Brain pericyte (primary cell): ENCODE measurements at regions not wholly inside any gene's neighbourhood (a gene's known extent, or its start where the extent isn't known, plus 50 kb on each side); places are given as distances from the start of the nearest gene placed in this dataset.
"Not testable (repeated sequence)": the region's sequence is repeated elsewhere in the genome, so short reads cannot be mapped to it uniquely, and the experiment has no call there.

Experiments
- DNase-seq: peaks from one replicate; pipeline ENCODE4 v3.0.0-alpha.2; 2012; ENCODE audit warnings: low read depth, low spot score

DNA sequence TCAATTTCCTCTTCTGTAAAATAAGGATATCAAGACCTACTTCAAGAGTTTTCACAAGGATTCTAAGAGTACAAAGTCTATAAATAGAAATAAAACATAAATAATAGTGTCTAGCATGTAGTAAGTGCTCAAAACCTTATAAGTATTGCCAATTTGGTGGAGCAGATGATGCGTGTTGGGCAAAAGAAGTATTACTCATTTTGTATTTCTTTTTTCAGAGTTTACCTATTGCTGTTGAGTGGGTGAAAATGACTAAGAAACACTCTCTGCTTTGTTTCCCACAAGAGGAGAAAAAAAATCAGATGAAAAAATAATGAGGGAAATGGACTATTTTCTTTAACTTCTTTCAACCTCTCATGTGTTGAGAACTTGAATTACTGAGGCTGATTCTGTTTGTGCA is 103.3 kb upstream of the KCNK2 start:
- no peak for DNase-seq

DNA sequence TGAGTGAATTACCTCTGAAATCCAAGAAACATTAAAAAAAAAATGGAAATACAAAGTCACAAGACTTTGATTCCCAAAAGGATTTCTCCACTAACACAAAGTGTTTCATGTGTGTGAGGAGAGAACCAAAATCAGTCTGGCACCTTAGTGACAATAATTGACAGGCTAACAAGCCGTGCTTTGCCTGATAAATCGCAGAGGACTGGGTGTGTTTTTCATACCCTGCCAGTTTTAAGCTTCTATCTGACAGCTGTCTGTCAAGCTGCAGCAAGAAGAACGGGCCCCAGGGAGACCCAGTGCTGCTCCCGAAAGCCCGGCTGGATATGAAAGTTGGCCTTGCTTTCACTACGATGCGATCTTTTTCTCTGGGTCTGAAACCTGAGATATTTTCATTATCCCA is 101.6 kb upstream of the KCNK2 start:
- no peak for DNase-seq

DNA sequence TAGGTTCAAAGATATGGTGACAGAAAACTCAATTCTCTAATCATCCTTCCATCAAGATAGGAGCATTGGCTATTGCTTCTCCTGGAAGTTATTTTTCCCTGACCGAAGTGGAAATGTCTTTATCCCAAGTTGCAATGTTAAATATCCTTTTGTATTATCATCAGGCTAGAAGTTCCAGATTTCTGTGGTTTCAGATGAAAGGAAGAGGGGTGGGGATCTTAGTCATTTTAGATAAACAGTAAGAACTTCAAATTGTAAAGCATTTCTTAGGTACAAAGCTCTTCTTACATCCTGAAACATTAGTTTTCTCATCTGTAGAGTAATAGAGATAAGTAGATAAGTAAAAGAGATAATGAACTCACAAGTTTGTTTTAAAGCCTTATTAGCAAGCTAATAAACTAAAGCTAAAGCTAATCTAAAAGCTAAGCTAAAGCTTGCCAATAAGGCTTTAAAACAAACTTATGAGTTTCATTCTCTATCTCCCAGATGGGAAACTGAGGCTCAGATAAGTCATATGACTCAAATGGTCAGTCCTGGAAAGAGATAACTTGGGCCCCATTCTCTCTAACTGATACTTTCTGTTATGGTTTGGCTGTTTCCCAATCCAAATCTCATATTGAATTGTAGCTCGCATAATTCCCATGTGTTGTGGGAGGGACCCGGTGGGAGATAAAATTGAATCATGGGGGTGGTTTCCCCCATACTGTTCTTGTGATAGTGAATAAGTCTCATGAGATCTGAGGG is 99.2 kb upstream of the KCNK2 start:
- DNase-seq: no peak

DNA sequence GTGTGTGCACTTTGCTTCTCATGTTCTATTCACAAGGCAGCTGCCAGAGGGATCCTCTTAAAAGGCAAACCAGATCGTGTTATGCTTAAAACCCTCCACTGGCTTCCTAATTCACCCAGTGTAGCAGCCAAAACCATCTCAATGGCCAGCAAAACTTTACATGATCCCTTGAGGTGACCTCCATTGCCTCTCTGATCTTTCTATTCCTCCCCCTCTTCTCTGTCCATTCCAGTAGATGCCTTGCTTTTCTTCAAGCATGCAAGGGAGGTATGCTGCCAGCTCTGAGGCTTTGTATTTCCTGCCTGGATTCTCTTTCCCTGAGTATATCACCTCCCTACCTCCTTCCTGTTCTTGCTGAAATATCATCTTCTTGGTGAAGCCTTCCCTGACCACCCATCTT is 93.2 kb upstream of the KCNK2 start:
- no peak for DNase-seq

DNA sequence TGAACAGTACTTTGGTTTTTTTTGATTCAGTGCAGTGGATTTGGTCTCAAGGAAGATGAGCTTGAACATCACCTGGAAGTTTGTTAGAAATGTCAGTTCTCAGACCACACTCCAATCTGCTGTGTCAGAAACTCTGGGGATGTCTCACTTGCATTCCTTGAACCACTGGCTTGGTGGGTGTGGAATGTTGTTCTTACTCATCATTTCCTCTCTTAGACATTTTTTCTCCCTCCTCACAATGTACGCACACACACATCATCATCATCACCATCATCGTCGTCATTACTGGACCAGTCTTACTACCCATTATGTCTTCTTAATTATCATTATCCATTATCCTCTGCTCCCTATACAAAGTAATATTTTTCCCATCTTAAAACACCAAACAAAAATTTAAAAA is 91.9 kb upstream of the KCNK2 start:
- DNase-seq: no peak

DNA sequence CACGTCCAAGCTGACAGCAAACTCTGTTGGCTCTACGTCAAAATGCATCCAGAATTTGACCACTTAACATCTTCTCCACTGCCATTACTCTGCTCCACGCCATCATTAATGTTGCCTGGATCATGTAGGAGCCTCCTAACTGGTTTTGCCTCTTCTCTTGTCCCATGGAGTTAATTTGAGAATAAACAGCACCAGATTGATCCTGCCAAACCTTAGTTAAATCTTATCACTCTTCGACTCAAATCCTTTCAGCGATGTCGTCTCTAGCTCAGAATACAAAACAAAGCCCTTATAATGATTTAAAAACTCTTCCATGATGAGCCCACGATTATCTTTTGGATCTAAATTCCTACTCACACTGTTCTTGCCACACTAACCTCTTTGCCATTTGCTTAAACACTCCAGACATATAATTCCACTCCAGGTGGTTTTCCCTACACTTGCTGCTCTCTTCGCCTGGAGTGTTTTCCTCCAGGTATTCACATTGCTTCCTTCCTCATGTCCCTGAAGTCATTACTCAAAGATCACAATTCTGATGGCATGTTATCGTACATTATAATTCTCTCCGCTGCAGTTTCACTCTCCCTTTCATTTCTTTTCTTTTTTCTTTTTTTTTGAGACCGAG is 90.7 kb upstream of the KCNK2 start:
- no peak for DNase-seq

DNA sequence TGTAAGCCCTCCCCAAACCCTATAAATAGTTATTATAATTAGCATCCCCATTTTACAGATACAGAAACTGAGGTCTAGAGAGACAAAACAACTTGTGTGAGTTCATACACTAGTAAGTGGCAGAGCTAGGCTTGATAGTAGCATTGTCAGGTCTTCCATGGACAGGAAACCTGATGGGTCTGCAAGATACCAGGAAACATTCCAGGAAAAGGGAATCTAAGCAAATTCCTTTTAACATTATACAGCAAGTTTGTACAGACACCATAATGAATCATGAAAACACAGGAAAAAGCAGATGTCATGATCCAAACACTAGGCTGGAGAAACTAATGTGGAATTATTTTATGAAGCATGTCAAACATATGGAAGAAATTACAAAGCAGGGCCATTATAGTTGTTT is 89.1 kb upstream of the KCNK2 start:
- DNase-seq: no peak

DNA sequence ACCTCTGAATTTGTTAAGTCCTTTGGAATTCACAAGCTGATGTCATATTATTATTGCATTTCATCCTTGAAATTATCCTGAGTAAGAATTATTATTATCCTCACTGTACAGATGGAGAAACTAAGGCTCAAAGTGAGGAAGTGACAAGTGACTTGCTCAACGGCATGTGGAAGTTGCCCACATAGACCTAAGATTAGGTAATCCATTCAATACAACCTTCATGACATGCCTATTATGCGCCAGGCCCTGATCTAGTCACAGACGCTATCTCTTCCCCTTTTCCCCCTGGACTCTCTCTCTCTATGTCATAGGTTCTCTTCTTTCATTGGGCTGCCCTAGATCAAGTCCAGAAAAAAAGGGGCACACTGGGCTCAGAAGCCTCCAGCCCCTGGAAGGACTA is 84.9 kb upstream of the KCNK2 start:
- DNase-seq: no peak

DNA sequence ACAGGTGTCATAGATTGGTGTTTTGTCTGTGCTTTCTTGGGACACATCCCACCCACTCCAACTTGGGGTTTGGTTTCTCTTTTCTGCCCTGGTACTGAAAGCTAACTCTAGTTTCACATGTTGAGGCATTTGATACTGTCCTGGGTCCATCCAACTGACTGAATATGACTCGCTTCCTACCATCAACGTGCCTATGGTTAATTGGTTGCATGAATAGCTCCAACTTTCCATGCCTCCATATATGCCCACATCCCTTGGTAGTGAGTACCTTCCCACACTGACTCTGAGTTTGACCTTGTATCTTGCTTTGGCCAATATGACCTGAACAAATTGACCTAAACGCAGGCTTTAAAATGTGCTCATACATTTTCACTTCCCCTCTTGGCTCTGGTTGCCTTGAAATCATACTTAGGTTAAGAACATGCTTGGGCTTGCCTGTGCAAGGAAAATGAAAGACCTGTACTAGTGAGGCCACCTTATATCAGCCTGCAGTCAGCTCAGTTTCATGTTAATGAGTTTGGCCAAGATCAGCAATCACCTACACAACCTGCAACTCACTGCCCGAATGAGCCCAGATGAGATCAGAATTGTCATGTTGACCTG is 81.0 kb upstream of the KCNK2 start:
- DNase-seq: no peak

DNA sequence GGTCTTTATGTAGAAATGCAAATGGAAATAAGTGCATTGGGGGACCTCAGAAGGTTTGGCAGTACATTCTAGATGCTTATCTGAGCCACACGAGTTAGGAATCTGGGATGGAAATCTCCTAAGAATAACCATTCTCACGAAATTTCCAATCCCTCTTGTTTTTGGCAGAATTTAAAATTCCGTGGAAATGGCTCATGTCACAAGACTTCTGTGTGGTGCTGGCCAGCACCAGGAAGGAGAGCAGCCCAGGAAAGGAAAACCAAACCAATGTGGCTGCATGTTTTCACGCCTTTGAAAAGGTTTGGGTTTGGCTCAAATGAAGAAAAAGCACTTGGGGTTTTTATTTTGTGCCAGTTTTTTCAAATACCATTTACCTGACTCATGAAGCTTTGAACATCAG is 80.1 kb upstream of the KCNK2 start:
- DNase-seq: no peak

DNA sequence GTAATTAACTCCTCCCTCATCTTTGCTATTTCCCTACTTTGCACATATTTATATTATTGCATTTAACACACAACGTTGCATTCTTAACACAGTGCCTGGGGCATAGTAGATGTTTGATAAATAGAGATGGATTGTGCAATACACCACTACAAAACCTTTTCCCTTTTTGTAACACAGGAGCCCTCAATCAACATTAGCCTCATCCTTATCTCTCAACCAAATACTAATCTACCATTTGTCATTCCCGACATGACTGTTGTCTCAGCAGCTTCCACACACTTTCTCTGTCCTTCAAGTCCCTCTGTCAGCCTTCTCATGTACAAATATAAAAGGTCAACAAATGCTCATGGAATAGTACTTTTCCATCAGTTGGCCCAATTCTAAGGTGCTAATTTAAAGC is 78.9 kb upstream of the KCNK2 start:
- DNase-seq: no peak

DNA sequence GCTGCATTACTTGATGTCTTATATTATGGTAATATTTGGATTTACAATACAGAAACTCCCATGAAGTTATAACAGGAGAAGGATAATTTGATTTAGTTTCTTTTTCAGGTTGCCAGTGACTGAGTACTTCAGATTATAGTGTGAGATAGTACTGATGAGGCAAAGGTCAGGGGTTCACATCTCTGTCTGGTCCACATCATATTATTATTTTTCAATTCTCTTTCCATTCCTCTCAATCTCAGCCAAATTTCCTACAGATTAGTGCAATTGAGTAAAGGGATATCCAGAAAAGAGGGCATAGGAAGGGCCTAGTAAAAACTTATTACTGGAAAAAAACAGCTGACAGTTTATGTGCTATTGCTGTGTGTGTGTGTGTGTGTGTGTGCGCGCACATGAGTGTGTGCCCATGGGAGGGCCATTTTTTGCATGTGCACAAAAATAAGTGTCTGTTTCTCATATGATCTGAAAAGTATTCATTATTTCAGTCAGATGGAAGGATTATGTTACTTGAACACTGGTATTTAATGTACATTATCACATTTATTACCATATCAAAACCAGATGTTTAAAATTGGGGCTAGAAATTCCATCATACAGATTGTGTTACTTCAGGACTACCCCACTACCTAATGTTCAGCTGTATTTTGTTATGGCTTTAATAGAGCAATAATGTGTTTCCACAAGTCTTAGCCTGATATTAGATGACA is 78.3 kb upstream of the KCNK2 start:
- DNase-seq: no peak

DNA sequence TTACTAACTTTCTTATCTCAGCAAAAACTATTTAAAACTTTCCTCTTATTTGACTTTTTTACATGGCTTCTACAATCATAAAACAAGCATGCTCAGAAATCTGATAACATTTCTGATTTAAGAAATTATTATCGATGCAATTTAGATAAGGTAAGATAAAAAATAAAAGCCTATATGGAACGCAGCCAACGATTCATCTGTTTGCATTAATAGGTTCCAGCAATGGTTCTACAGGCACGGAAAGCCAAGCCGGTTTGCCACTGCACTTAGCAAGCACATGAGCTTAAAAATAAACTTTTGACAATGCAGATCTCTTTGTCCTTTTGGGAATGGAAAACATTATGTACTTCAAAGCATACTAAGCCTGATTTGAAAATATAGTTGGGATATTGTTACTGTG is 77.5 kb upstream of the KCNK2 start:
- no peak for DNase-seq

DNA sequence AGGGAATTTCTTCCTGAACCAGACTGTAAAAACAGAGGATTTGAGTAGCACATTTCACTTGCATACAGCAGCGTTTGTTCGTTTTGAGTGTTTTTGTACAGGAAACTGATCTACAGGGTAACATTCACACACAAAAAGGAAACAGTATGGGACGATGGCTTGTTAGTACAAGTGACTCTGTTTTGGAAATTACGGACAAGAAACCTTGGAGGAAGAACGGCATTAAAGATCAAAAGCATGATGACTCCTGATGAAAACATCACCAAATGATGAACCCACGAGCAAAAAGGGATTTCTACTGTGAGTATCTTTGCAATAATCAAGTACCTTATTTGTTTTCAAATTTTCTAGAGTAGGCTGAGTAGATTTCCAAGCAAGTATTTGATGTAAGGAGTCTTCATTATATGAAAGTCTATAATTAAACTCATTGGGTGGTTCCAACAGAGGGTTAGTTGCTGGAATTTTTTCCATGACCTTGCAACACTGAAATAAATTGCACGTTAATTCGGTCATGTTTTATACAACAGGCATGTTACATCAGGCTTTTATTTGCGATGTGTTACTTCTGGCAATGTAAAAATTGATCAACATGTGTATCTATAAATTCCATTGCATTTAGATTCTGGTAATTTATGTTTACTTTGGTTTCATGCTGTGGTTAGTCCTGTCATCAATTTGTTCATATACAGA is 76.7 kb upstream of the KCNK2 start:
- DNase-seq: no peak

DNA sequence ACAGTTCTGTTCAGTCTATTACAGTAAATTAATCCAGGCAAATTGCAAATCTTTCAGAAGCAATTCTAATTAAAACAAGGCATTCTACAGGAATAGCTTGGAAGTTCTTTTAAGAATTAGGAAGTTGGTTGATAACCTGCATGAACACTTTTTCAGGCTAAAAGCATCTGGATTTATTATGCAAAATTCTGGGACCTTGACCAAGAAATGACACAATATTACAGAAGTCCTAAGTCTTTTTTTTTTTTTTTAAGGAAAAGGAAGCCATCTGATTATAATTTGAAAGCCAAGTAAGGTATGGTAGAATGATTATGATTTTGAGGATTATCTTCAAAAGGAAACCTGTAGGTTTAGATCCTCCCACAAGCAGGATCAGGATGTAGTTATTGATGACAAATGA is 74.7 kb upstream of the KCNK2 start:
- DNase-seq: no peak

DNA sequence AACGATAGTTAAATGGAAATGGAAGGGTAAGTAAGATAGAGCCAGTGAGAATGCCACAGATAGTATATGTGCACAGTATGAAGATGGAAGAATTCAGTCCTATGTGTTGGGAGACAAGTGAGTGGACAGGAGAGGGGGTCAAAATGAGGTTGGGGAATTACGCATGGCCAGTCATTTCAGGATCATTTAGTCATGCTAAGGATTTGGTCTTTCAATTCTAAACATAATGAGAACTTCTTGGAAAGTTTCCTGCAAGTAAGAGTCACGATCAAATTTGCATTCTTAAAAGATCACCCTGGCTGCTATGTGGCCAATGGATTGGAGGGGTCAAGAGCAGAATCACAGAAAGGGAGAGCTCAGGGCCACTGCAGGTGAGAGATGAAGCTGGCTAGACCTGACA is 64.0 kb upstream of the KCNK2 start:
- DNase-seq: no peak

DNA sequence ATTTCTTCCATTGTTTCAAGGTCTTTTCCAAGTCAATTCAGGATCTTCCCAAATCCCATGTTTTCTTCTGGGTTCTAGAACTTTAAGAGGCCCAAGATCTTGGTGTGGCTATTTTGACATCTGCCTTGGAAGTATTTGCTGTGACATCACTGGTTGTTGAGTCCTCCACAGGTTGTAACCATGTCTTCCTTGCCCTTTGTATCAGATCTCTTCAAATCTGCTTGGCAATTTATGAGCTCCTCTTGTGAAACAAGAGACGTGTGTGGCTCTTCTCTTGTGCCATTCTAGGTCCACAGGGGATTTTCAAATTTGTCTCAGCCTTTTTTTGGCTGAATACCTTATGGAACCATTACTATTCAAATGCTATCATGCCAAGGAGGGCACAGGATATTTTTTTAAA is 60.3 kb upstream of the KCNK2 start:
- DNase-seq: no peak

DNA sequence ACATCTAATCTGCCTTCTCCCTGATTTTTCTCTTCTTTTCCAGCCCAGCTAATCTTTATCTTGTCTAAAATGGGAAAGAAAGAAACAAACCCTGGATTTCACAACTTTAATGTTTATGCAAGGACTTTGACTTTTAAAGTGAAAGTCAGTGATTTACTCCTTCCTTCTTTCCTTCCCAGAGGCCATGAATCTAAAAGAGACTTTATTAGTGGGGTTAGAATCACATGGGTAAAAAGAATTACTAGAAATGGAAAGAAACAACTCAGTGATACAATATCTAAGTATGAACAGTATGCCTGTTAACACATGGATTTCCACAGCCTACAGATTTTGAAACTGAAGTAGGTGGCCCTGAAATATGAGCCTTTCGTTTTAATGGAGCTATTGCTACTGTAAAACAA is 59.8 kb upstream of the KCNK2 start:
- no peak for DNase-seq

DNA sequence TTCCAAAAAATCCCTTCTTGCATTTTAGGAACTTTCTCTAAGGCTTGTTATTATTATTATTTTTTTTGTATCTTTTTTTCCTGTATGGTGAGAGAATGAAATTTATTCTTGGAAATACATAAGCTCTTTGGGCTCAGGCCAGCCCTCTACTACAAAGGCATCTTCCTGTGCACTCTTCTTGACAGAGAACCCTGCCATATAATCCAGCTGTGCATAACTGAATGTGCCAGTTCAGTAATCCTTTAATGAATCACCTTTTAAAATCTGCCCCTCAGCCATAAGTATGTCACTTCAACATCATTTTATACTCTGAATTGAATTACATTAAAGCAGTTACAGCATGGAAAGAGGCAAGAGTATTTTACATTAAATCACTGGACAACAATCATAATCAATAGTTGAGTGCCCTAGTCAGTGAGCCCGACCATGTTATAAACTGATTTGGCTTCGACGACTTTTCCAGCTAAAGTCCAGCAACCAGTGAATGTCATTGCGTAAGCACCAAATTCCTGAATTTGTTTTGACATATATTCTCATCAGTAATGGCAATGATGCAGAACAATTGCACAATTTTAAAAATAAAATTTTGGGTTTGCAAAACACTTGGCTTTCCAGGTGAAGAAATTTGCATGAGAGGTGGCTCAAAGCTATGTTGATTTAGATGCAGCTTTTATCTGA is 59.2 kb upstream of the KCNK2 start:
- no peak for DNase-seq

DNA sequence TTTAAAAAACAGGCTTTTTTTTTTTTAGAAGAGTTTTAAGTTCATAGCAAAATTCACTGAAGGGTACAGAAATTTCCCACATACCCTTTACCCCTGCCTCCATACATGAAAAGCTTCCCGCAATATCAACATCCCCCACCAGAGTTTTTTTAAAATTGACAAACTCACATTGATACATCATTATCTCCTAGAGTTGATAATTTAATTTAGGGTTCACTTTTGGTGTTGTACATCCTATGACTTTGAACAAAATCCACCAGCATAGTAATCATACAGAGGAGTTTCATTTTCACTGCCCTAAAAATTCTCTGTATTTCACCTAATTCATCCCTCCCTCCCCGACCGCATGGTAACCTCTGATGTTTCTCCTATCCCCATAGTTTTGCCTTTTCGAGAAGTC is 53.6 kb upstream of the KCNK2 start:
- DNase-seq: no peak

DNA sequence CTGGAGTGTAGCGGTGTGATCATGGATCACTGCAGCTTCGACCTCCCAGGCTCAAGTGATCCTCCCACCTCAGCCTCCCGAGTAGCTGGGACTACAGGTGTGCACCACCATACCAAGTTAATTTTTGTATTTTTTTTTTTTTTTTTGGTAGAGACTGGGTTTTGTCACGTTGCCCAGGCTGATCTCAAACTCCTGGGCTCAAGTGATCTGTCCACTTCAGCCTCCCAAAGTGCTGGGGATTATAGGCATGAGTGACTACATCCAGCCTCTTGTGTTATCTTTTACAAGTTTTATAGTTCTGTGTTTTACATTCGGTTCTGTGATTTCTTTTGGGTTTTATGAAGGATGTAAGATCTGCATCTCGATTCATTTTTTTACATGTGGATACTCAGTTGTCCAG is 52.0 kb upstream of the KCNK2 start:
- not testable (repeated sequence) for DNase-seq

DNA sequence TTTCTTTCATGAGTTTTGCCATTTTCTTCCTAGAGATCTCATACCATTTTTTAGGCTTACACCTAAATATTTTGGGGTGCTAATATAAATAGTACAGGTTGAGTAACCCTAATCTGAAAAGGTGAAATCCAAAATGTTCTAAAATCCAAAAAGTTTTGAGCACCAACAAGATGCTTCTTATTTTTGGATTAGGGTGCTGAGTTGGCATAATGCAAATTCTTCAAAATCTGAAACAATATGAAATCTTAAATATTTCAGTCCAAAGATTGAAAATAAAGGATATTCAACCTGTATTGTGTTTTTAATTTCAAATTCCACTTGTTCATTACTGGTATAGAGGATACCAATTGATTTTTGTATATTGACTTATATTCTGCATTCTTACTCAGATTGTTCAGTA is 51.1 kb upstream of the KCNK2 start:
- DNase-seq: no peak
